ENCODE measurements at regions not wholly inside any gene's neighbourhood (a gene's known extent, or its start where the extent isn't known, plus 50 kb on each side); places are given as distances from the start of the nearest gene placed in this dataset.

DNA sequence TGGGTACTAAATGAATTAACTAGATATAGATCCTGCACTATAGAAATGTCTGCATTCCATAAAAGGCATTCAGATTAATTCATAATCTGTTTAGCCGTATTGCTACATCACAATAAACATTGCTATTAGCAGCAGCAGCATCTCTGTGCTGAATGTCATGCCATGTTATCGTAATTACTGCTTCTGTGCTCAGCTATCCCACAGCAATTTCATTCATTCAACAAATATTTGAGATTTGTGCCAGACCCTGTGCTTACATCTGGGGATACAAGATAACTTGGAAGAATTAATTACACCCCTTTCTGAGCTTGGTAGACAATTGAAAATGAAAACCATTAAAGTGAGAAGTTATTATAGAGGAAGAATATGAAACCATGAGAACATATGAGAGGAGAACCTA lies 185.8 kb upstream of the C11orf87 start:
- TF ChIP-seq, protein P1, sequence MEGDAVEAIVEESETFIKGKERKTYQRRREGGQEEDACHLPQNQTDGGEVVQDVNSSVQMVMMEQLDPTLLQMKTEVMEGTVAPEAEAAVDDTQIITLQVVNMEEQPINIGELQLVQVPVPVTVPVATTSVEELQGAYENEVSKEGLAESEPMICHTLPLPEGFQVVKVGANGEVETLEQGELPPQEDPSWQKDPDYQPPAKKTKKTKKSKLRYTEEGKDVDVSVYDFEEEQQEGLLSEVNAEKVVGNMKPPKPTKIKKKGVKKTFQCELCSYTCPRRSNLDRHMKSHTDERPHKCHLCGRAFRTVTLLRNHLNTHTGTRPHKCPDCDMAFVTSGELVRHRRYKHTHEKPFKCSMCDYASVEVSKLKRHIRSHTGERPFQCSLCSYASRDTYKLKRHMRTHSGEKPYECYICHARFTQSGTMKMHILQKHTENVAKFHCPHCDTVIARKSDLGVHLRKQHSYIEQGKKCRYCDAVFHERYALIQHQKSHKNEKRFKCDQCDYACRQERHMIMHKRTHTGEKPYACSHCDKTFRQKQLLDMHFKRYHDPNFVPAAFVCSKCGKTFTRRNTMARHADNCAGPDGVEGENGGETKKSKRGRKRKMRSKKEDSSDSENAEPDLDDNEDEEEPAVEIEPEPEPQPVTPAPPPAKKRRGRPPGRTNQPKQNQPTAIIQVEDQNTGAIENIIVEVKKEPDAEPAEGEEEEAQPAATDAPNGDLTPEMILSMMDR (IDR thresholded peaks at IDR 0.05), result no peak
- Histone ChIP-seq H3K36me3 (ENCODE audit: control insufficient read depth, insufficient read depth, low read length) (no peaks in the 10 kb centered on the region), H3K4me3 (ENCODE audit: low read length) (no peak overlapping the region), H3K27ac (ENCODE audit: low read length) (no peak overlapping the region), H3K9me3 (ENCODE audit: control insufficient read depth, insufficient read depth, low read length) (no peaks in the 10 kb centered on the region), H3K4me1 (ENCODE audit: control insufficient read depth, insufficient read depth, low read length) (no peaks in the 10 kb centered on the region), H3K27me3 (ENCODE audit: control insufficient read depth, insufficient read depth, low read length) (no peaks in the 10 kb centered on the region)
- H3K4me3 Mint-ChIP-seq, result no peak overlapping the region
- no peak overlapping the region for H3K27ac Mint-ChIP-seq
- no peaks in the 10 kb centered on the region for H3K27me3 Mint-ChIP-seq (ENCODE audit: low read depth in 2 of 2)
- peaks cover 13 to 14% of the 10 kb centered on the region in 2 donors for H3K9me3 Mint-ChIP-seq
- H3K4me1 Mint-ChIP-seq, result no peaks in the 10 kb centered on the region
- intact Hi-C loops (cut with micrococcal nuclease), result no loop called here
- ATAC-seq (no peak), DNase-seq (no peak)
- WGBS (ENCODE audit: insufficient coverage), result 86% methylated on average over 2 of the region's 2 CpGs
- H3K36me3 Mint-ChIP-seq, result no peaks in the 10 kb centered on the region

DNA sequence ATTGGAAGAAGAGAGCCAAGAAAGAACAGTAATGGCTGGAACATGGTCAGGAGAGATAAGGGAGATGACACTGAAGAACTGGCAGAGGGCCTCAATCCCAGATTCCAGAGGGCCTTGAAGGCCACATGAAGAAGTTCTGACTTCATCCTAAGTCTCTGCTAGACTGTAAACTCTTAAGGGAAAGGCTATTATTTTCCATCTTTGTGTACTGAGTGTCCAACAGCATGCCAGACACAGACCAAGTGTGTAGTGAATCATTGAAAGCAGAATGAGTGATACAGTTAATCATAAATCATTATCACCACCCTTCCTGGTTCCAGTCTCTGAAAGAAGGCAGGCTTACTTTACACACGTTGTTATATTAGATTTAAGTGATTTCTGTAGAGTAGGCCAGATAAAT lies 185.3 kb upstream of the C11orf87 start:
- H3K4me1 Mint-ChIP-seq, result no peaks in the 10 kb centered on the region
- intact Hi-C loops (cut with micrococcal nuclease), result no loop called here
- no peak for DNase-seq
- WGBS (ENCODE audit: insufficient coverage), result 50% methylated on average over 1 of the region's 1 CpG
- peaks cover 10 to 14% of the 10 kb centered on the region in 2 donors for H3K9me3 Mint-ChIP-seq
- no peak overlapping the region for H3K4me3 ChIP-seq (ENCODE audit: low read length)
- no peaks in the 10 kb centered on the region for H3K27me3 Mint-ChIP-seq (ENCODE audit: low read depth in 2 of 2)
- H3K4me3 Mint-ChIP-seq, result no peak overlapping the region
- no peak overlapping the region for H3K27ac ChIP-seq (ENCODE audit: low read length)
- no peaks in the 10 kb centered on the region for H3K36me3 ChIP-seq (ENCODE audit: control insufficient read depth, insufficient read depth, low read length)
- no peak for ATAC-seq
- H3K27me3 ChIP-seq (ENCODE audit: control insufficient read depth, insufficient read depth, low read length), result no peaks in the 10 kb centered on the region
- no peaks in the 10 kb centered on the region for H3K9me3 ChIP-seq (ENCODE audit: control insufficient read depth, insufficient read depth, low read length)
- no peaks in the 10 kb centered on the region for H3K4me1 ChIP-seq (ENCODE audit: control insufficient read depth, insufficient read depth, low read length)
- TF ChIP-seq, protein P1 (IDR thresholded peaks at IDR 0.05), result no peak
- H3K36me3 Mint-ChIP-seq, result no peaks in the 10 kb centered on the region
- no peak overlapping the region for H3K27ac Mint-ChIP-seq

DNA sequence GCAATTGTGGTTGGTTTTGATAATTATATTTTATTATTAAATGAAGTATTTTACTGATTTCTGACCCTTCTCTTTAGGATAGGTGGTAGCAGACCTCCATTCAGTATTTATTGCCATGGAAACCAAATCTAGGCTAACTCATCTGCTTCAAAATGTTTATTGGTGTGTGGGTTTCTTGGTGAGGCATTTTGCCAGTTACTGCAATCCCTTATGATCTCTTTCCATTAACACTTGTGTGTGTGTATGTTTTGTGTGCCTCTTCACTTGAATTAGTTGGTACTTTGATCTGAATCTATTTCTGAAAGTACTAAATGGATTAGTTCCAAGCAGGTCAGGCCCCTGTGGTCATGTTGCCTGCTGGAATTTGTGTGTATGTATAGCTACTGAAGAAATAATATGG lies 184.4 kb upstream of the C11orf87 start:
- H3K9me3 ChIP-seq (ENCODE audit: control insufficient read depth, insufficient read depth, low read length), result no peaks in the 10 kb centered on the region
- H3K27ac Mint-ChIP-seq, result no peak overlapping the region

DNA sequence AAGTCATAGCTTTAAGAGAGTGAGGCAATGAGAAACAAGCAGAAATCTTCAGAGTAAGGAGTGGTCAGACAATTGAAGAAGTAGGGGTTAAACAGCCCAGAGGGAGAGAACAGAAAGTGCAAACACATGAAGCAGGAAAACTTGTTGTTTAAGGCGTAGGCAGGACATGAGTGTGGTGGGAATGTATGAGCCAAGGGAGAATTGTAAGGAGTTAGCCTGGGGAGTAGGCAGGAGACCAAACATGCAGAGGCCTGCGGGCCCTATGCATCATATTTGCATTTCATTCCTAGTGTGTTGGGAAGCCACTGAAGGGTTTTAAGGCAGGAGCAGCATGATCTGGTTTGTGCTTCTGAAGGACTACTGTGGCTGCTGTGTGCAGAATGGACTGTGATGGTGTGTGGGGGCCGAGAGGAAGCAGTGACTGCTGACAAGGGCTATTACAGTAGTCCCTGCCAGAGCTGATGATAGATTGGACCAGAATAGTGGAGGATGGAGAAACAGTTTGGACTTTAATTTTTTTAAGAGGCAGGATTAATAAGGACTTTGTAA lies 179.9 kb upstream of the C11orf87 start:
- Mint-ChIP-seq H3K36me3 (no peaks in the 10 kb centered on the region), H3K4me1 (no peaks in the 10 kb centered on the region), H3K27me3 (ENCODE audit: low read depth in 2 of 2) (no peaks in the 10 kb centered on the region), H3K9me3 (peaks cover 8 to 12% of the 10 kb centered on the region in 2 donors), H3K4me3 (no peak overlapping the region), H3K27ac (no peak overlapping the region)
- Histone ChIP-seq H3K27me3 (ENCODE audit: control insufficient read depth, insufficient read depth, low read length) (no peaks in the 10 kb centered on the region), H3K27ac (ENCODE audit: low read length) (no peak overlapping the region), H3K4me3 (ENCODE audit: low read length) (no peak overlapping the region), H3K9me3 (ENCODE audit: control insufficient read depth, insufficient read depth, low read length) (no peaks in the 10 kb centered on the region), H3K4me1 (ENCODE audit: control insufficient read depth, insufficient read depth, low read length) (no peaks in the 10 kb centered on the region), H3K36me3 (ENCODE audit: control insufficient read depth, insufficient read depth, low read length) (no peaks in the 10 kb centered on the region)
- DNase-seq (no peak), ATAC-seq (no peak)
- WGBS (ENCODE audit: insufficient coverage), result 71% methylated on average over 3 of the region's 3 CpGs
- intact Hi-C loops (cut with micrococcal nuclease), result no loop called here
- TF ChIP-seq, protein P1 (IDR thresholded peaks at IDR 0.05), result no peak

More for the DNA sequence above, 184.4 kb upstream of the C11orf87 start:
- Histone ChIP-seq H3K4me1 (ENCODE audit: control insufficient read depth, insufficient read depth, low read length) (no peaks in the 10 kb centered on the region), H3K27ac (ENCODE audit: low read length) (no peak overlapping the region), H3K36me3 (ENCODE audit: control insufficient read depth, insufficient read depth, low read length) (no peaks in the 10 kb centered on the region), H3K27me3 (ENCODE audit: control insufficient read depth, insufficient read depth, low read length) (no peaks in the 10 kb centered on the region), H3K4me3 (ENCODE audit: low read length) (no peak overlapping the region)
- Mint-ChIP-seq H3K27me3 (ENCODE audit: low read depth in 2 of 2) (no peaks in the 10 kb centered on the region), H3K4me1 (no peaks in the 10 kb centered on the region), H3K36me3 (no peaks in the 10 kb centered on the region), H3K9me3 (peaks cover 14 to 15% of the 10 kb centered on the region in 2 donors), H3K4me3 (no peak overlapping the region)
- TF ChIP-seq, protein P1 (IDR thresholded peaks at IDR 0.05), result no peak
- intact Hi-C loops (cut with micrococcal nuclease), result no loop called here
- ATAC-seq (no peak), DNase-seq (no peak)

Data from natural killer cell (primary cell).